ENCODE measurements at regions not wholly inside any gene's neighbourhood (a gene's known extent, or its start where the extent isn't known, plus 50 kb on each side); places are given as distances from the start of the nearest gene placed in this dataset.
"Not testable (repeated sequence)": the region's sequence is repeated elsewhere in the genome, so short reads cannot be mapped to it uniquely, and the experiment has no call there.

GRCh38 chr19:31517224-31518180 is 168.3 kb upstream of the TSHZ3 start:
- DNase-seq (ENCODE audit: low read depth, low spot score), result no peak

GRCh38 chr19:31518216-31519020 is 169.2 kb upstream of the TSHZ3 start:
- DNase-seq (ENCODE audit: low read depth, low spot score), result no peak
- no peak overlapping the region for H3K4me3 ChIP-seq (ENCODE audit: low read length)

More at GRCh38 chr19:31517224-31518180, 168.3 kb upstream of the TSHZ3 start:
- no peak overlapping the region for H3K4me3 ChIP-seq (ENCODE audit: low read length)

GRCh38 chr19:31519256-31519655 is 170.0 kb upstream of the TSHZ3 start:
- H3K4me3 ChIP-seq (ENCODE audit: low read length), result no peak overlapping the region
- DNase-seq (ENCODE audit: low read depth, low spot score), result no peak

GRCh38 chr19:31519908-31520307 is 170.7 kb upstream of the TSHZ3 start:
- H3K4me3 ChIP-seq (ENCODE audit: low read length), result no peak overlapping the region
- no peak for DNase-seq (ENCODE audit: low read depth, low spot score)

- no peak overlapping the region for H3K4me3 ChIP-seq (ENCODE audit: low read length)
- no peak for DNase-seq (ENCODE audit: low read depth, low spot score)
Observed at GRCh38 chr19:31520633-31521032, 171.4 kb upstream of the TSHZ3 start.

GRCh38 chr19:31525610-31526147 is 176.4 kb upstream of the TSHZ3 start:
- no peak overlapping the region for H3K4me3 ChIP-seq (ENCODE audit: low read length)
- no peak for DNase-seq (ENCODE audit: low read depth, low spot score)

GRCh38 chr19:31527443-31527842 is 178.2 kb upstream of the TSHZ3 start:
- H3K4me3 ChIP-seq (ENCODE audit: low read length), result no peak overlapping the region
- DNase-seq (ENCODE audit: low read depth, low spot score), result no peak

GRCh38 chr19:31528261-31528660 is 179.0 kb upstream of the TSHZ3 start:
- no peak for DNase-seq (ENCODE audit: low read depth, low spot score)
- H3K4me3 ChIP-seq (ENCODE audit: low read length), result no peak overlapping the region

- H3K4me3 ChIP-seq (ENCODE audit: low read length), result no peak overlapping the region
- no peak for DNase-seq (ENCODE audit: low read depth, low spot score)
Observed at GRCh38 chr19:31529121-31529520, 179.9 kb upstream of the TSHZ3 start.

- H3K4me3 ChIP-seq (ENCODE audit: low read length), result no peak overlapping the region
- no peak for DNase-seq (ENCODE audit: low read depth, low spot score)
Observed at GRCh38 chr19:31530781-31531180, 181.5 kb upstream of the TSHZ3 start.

GRCh38 chr19:31531326-31531725 is 182.1 kb upstream of the TSHZ3 start:
- no peak overlapping the region for H3K4me3 ChIP-seq (ENCODE audit: low read length)
- no peak for DNase-seq (ENCODE audit: low read depth, low spot score)

GRCh38 chr19:31532034-31532433 is 182.8 kb upstream of the TSHZ3 start:
- no peak for DNase-seq (ENCODE audit: low read depth, low spot score)
- H3K4me3 ChIP-seq (ENCODE audit: low read length), result no peak overlapping the region

- DNase-seq (ENCODE audit: low read depth, low spot score), result no peak
Observed at GRCh38 chr19:31533114-31533513, 183.9 kb upstream of the TSHZ3 start.

GRCh38 chr19:31534231-31534630 is 185.0 kb upstream of the TSHZ3 start:
- DNase-seq (ENCODE audit: low read depth, low spot score), result no peak
- no peak overlapping the region for H3K4me3 ChIP-seq (ENCODE audit: low read length)

More at GRCh38 chr19:31533114-31533513, 183.9 kb upstream of the TSHZ3 start:
- no peak overlapping the region for H3K4me3 ChIP-seq (ENCODE audit: low read length)

GRCh38 chr19:31534786-31535657 is 185.8 kb upstream of the TSHZ3 start:
- no peak overlapping the region for H3K4me3 ChIP-seq (ENCODE audit: low read length)
- no peak for DNase-seq (ENCODE audit: low read depth, low spot score)

GRCh38 chr19:31535691-31536460 is 186.6 kb upstream of the TSHZ3 start:
- DNase-seq (ENCODE audit: low read depth, low spot score), result no peak
- no peak overlapping the region for H3K4me3 ChIP-seq (ENCODE audit: low read length)

GRCh38 chr19:31537136-31537535 is 187.9 kb upstream of the TSHZ3 start:
- H3K4me3 ChIP-seq (ENCODE audit: low read length), result no peak overlapping the region
- DNase-seq (ENCODE audit: low read depth, low spot score), result no peak

- not testable (repeated sequence) for H3K4me3 ChIP-seq (ENCODE audit: low read length); DNase-seq (ENCODE audit: low read depth, low spot score)
Observed at GRCh38 chr19:31537902-31538301, 188.7 kb upstream of the TSHZ3 start.
